ENCODE measurements at regions not wholly inside any gene's neighbourhood (a gene's known extent, or its start where the extent isn't known, plus 50 kb on each side); places are given as distances from the start of the nearest gene placed in this dataset.

DNA sequence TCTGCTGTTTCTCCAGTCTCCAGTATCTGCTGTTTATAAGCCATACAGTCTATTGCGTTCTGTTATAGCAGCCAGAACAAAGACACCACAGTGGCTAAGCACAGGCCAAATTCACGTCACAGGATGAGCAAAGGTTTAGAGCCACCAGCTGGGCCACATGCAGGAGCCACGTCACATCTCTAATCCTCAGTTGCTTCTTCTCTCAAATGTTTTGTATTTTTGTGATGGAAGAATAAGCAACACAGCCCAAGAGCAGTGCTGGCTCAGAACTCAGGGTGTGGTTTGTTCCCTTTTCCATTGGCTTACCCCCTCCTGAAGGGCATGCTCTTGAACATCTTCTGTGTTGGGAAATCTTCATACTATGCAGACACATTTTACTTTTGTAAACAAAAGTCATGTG, 309.4 kb upstream of the CDH5 start:
- intact Hi-C loops (cut with micrococcal nuclease) = no loop called here
- no peaks in the 10 kb centered on the region for H3K4me1 Mint-ChIP-seq (ENCODE audit: low read depth)
- no peaks in the 10 kb centered on the region for H3K27me3 Mint-ChIP-seq (ENCODE audit: insufficient read depth)
- DNase-seq (ENCODE audit: low spot score) = no peak
- no peak overlapping the region for H3K4me3 Mint-ChIP-seq
- H3K27ac Mint-ChIP-seq = no peak overlapping the region
- no peaks in the 10 kb centered on the region for H3K36me3 Mint-ChIP-seq (ENCODE audit: low read depth)
- no peaks in the 10 kb centered on the region for H3K9me3 Mint-ChIP-seq

DNA sequence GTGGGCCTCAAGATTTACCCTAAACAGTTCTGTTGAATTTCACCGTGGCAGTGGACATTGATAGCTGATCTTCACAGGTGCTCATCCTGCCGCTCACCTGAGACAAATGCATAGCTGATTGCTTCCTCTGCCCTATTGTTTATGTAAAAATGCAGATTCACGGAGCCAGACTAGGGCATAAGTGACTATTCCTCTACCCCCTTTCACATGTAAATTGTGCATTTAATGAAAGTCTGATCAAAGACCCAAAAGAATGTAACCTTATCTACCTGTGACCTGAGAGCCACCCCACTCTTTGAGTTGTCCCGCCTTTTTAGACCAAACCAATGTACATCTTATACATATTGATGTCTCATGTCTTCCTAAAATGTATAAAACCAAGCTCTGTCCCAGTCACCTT, 312.4 kb upstream of the CDH5 start:
- no peak for DNase-seq (ENCODE audit: low spot score)
- intact Hi-C loops (cut with micrococcal nuclease) = no loop called here
- Mint-ChIP-seq H3K4me1 (ENCODE audit: low read depth) (no peaks in the 10 kb centered on the region), H3K9me3 (no peaks in the 10 kb centered on the region), H3K27ac (no peak overlapping the region), H3K36me3 (ENCODE audit: low read depth) (no peaks in the 10 kb centered on the region), H3K27me3 (ENCODE audit: insufficient read depth) (no peaks in the 10 kb centered on the region), H3K4me3 (no peak overlapping the region)

DNA sequence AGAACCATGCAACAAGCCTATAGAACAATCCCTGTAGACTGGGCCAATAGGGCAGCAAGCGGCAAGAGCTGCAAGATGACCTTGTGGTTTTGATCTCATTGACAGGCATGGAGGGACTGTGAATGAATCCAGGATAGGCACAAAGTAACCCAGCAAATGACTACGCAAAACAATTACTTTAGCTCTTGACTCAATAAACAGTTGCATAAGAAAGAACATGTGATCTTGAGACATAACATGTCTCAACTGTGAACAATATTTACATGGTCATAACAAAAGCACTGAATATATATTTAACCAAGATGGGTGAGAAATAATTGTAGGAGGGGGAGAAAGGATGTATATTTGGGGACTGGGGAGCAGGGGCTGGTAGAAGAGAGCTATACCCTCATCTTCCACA, 313.7 kb upstream of the CDH5 start:
- Mint-ChIP-seq H3K4me1 (ENCODE audit: low read depth) (no peaks in the 10 kb centered on the region), H3K27me3 (ENCODE audit: insufficient read depth) (no peaks in the 10 kb centered on the region), H3K4me3 (no peak overlapping the region), H3K9me3 (no peaks in the 10 kb centered on the region), H3K27ac (no peak overlapping the region), H3K36me3 (ENCODE audit: low read depth) (no peaks in the 10 kb centered on the region)
- intact Hi-C loops (cut with micrococcal nuclease) = no loop called here
- no peak for DNase-seq (ENCODE audit: low spot score)

DNA sequence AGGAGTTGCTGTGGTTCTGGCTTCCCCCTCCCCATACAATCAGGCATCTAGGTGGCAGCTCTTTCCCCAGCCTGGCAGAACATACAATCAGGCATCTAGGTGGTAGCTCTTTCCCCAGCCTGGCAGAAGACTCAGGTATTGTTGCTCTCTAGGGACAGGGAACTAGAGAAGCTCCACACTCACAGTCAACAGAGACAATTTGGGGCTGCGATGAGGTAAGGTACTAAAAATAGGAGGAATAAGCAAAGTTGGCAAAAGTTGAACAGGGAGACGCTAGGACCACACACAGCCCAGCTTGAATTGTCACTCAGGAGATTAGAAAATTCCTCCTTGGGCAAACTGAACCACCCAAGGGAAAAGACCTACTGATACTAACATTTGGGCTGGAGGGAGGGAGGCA, 315.5 kb upstream of the CDH5 start:
- Mint-ChIP-seq H3K4me1 (ENCODE audit: low read depth) (no peaks in the 10 kb centered on the region), H3K4me3 (no peak overlapping the region), H3K27ac (no peak overlapping the region), H3K36me3 (ENCODE audit: low read depth) (no peaks in the 10 kb centered on the region), H3K27me3 (ENCODE audit: insufficient read depth) (no peaks in the 10 kb centered on the region), H3K9me3 (no peaks in the 10 kb centered on the region)
- no peak for DNase-seq (ENCODE audit: low spot score)
- intact Hi-C loops (cut with micrococcal nuclease) = no loop called here

DNA sequence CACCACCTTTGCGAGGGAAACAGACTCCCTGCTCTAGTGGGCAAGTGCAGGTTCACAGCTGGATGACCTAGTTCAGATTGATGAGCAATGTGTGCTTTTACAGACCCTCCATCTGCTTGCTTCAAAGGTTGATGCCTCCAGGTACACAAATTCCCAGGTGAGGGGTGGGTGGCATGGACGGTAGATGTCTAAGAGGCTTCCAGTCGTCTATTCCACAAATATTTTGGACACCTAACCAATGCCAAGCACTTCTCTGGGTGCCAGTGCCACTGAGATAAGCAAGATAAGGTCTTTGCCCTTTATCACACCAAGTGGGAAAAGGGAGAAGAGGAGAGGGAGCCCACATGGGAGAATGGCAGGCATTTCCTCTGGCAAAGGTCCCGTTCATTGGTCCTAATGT, 316.6 kb upstream of the CDH5 start:
- Mint-ChIP-seq H3K36me3 (ENCODE audit: low read depth) (no peaks in the 10 kb centered on the region), H3K4me1 (ENCODE audit: low read depth) (no peaks in the 10 kb centered on the region), H3K27ac (no peak overlapping the region), H3K27me3 (ENCODE audit: insufficient read depth) (no peaks in the 10 kb centered on the region), H3K9me3 (no peaks in the 10 kb centered on the region), H3K4me3 (no peak overlapping the region)
- no peak for DNase-seq (ENCODE audit: low spot score)
- intact Hi-C loops (cut with micrococcal nuclease) = no loop called here

DNA sequence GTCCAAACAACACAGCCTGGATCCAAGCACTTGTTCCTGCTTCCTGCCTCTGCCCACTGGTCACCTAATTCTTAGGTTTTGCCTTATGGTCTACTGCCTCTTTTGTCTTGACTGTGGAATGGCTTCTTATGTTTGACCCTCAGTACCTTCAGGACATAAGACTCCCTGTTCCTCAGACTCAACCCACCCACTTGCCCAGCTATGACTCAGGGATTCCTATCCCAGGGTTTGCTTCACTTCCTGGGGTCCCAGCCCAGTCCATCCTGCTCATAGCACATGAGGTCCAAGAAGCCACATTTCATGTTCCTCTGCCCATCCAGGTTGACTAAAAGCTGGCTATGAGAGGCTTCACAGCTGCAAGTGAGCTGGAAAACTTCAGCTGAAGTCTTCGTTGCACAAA, 320.9 kb upstream of the CDH5 start:
- H3K36me3 Mint-ChIP-seq (ENCODE audit: low read depth) = no peaks in the 10 kb centered on the region
- no peaks in the 10 kb centered on the region for H3K9me3 Mint-ChIP-seq
- no peaks in the 10 kb centered on the region for H3K27me3 Mint-ChIP-seq (ENCODE audit: insufficient read depth)
- no peak overlapping the region for H3K4me3 Mint-ChIP-seq
- H3K27ac Mint-ChIP-seq = no peak overlapping the region
- DNase-seq (ENCODE audit: low spot score) = no peak
- intact Hi-C loops (cut with micrococcal nuclease) = no loop called here
- no peaks in the 10 kb centered on the region for H3K4me1 Mint-ChIP-seq (ENCODE audit: low read depth)

DNA sequence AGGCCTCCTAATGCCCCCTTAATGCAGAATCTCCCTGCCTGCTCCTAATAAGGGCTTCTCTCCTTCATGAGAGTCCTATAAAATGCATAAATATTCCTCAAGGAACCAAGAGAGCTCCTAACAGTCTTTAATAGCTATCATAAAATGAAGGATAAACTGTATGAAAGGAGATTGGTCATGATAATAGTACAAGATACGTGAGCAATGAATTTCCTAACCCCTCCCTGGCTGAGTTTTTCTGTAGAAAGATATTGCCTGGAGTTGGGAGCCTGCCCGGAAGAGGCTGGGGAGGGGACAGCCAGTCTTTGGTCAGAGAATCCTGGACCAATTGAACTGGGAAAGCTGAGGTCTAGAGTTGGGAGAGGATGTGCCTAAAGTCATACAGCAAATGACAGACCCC, 321.9 kb upstream of the CDH5 start:
- Mint-ChIP-seq H3K27ac (no peak overlapping the region), H3K27me3 (ENCODE audit: insufficient read depth) (peaks cover 2% of the 10 kb centered on the region), H3K4me3 (no peak overlapping the region), H3K4me1 (ENCODE audit: low read depth) (no peaks in the 10 kb centered on the region), H3K36me3 (ENCODE audit: low read depth) (no peaks in the 10 kb centered on the region), H3K9me3 (no peaks in the 10 kb centered on the region)
- DNase-seq (ENCODE audit: low spot score) = no peak
- intact Hi-C loops (cut with micrococcal nuclease) = no loop called here

DNA sequence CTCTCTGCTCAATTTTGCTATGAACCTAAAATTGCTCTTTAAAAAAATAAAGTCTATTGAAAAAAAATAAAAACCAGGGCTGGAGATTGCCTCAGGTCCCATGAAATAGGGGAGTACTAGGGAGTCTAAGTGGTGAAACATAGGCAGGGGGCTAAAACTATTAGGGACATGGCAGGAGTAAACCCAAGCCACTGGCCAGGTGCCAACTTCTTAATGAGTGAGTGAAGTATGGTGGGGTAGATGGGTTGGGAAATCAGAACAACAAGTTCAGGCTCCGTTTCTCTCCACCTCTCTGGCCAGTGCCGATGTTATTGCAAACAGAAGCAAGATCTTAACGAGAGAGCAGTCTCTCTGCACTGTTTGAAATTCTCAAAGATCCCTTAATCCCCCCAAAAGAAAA, 322.4 kb upstream of the CDH5 start:
- Mint-ChIP-seq H3K4me1 (ENCODE audit: low read depth) (no peaks in the 10 kb centered on the region), H3K27me3 (ENCODE audit: insufficient read depth) (peaks cover 2% of the 10 kb centered on the region), H3K4me3 (no peak overlapping the region), H3K9me3 (no peaks in the 10 kb centered on the region), H3K36me3 (ENCODE audit: low read depth) (no peaks in the 10 kb centered on the region), H3K27ac (no peak overlapping the region)
- no peak for DNase-seq (ENCODE audit: low spot score)
- intact Hi-C loops (cut with micrococcal nuclease) = no loop called here

DNA sequence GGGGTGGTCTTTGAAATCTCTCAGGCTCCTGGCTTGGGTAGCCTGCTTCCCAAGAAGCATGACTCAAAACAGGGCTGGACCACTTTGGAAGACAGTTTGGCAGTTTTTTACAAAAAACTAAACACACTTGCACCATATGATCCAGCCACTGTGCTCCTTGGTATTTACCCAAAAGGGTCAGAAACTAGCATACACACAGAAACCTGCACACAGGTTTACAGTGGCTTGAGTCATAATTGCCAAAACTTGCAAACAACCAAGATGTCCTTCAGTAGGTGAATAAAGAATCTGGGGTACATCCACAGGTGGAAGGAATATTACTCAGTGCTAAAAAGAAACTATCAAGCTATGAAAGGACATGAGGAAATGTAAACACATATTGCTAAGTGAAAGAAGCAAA, 323.2 kb upstream of the CDH5 start:
- H3K27ac Mint-ChIP-seq = no peak overlapping the region
- no peak overlapping the region for H3K4me3 Mint-ChIP-seq
- no peaks in the 10 kb centered on the region for H3K4me1 Mint-ChIP-seq (ENCODE audit: low read depth)
- H3K36me3 Mint-ChIP-seq (ENCODE audit: low read depth) = no peaks in the 10 kb centered on the region
- no peak for DNase-seq (ENCODE audit: low spot score)
- H3K9me3 Mint-ChIP-seq = no peaks in the 10 kb centered on the region
- intact Hi-C loops (cut with micrococcal nuclease) = no loop called here
- H3K27me3 Mint-ChIP-seq (ENCODE audit: insufficient read depth) = peaks cover 2% of the 10 kb centered on the region

DNA sequence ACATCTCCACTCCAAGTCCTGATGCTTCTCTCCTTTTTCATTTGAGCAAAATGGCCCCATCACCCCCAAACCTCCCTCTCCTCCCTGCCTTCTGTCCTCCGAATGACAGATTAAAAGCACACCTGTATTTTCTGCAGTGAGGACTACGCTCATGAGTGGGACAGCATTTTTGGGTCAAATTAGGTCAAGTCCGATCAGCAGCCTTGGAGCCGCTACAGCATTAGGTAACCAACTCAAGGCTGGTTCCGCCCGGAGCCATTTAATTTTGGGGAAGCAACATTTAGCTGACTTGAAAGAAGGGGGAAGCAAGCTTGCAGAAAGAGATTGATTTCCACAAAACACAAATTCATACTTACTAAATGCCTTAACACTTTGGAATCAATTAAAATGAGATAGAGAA, 324.1 kb upstream of the CDH5 start:
- intact Hi-C loops (cut with micrococcal nuclease) = no loop called here
- H3K36me3 Mint-ChIP-seq (ENCODE audit: low read depth) = no peaks in the 10 kb centered on the region
- no peak overlapping the region for H3K27ac Mint-ChIP-seq
- H3K27me3 Mint-ChIP-seq (ENCODE audit: insufficient read depth) = peaks cover 2% of the 10 kb centered on the region
- H3K9me3 Mint-ChIP-seq = no peaks in the 10 kb centered on the region
- no peaks in the 10 kb centered on the region for H3K4me1 Mint-ChIP-seq (ENCODE audit: low read depth)
- DNase-seq (ENCODE audit: low spot score) = no peak
- no peak overlapping the region for H3K4me3 Mint-ChIP-seq

DNA sequence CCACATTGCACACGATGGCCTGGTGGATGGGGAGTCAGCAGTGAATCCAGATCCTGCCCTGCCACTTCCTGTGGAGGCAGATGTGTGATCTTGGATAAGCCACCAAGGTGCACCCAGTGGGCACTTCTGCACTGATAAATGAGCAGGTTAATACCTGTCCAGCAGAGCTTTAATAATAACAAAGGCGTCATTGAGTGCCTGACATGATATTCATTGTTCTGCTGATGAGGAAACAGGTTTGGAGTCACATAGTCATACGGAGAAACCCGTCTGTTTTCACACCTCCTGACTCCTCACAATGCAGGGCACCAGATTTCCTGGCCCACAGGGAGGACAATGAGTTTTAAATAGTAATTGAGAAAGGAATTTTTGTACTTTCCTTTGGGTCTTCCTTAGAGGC, 324.6 kb upstream of the CDH5 start:
- H3K36me3 Mint-ChIP-seq (ENCODE audit: low read depth) = no peaks in the 10 kb centered on the region
- no peak for DNase-seq (ENCODE audit: low spot score)
- intact Hi-C loops (cut with micrococcal nuclease) = no loop called here
- H3K4me3 Mint-ChIP-seq = no peak overlapping the region
- H3K27me3 Mint-ChIP-seq (ENCODE audit: insufficient read depth) = peaks cover 2% of the 10 kb centered on the region
- no peaks in the 10 kb centered on the region for H3K4me1 Mint-ChIP-seq (ENCODE audit: low read depth)
- H3K27ac Mint-ChIP-seq = no peak overlapping the region
- no peaks in the 10 kb centered on the region for H3K9me3 Mint-ChIP-seq

DNA sequence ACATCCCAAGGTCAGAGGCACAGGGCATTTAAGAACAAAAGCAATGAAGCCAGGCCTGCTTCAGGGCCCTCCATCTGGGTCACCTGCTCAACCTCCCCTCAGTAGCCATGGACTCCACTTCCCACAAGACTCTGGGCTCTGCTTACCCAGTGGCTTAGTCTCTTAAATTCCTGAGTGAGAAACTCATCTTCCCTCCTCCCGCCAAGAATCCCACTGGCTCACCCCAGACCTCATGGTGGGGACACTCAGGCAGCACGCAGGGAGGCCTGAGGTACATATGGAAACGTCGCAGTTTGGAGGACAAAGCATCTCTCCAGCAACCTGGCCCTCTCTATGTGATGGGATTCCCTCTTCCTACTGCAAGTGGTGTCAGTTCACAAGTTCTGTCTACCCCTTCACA, 326.7 kb upstream of the CDH5 start:
- Mint-ChIP-seq H3K27ac (no peak overlapping the region), H3K27me3 (ENCODE audit: insufficient read depth) (peaks cover 2% of the 10 kb centered on the region), H3K4me1 (ENCODE audit: low read depth) (no peaks in the 10 kb centered on the region), H3K4me3 (no peak overlapping the region), H3K36me3 (ENCODE audit: low read depth) (no peaks in the 10 kb centered on the region), H3K9me3 (no peaks in the 10 kb centered on the region)
- intact Hi-C loops (cut with micrococcal nuclease) = no loop called here
- DNase-seq (ENCODE audit: low spot score) = no peak

DNA sequence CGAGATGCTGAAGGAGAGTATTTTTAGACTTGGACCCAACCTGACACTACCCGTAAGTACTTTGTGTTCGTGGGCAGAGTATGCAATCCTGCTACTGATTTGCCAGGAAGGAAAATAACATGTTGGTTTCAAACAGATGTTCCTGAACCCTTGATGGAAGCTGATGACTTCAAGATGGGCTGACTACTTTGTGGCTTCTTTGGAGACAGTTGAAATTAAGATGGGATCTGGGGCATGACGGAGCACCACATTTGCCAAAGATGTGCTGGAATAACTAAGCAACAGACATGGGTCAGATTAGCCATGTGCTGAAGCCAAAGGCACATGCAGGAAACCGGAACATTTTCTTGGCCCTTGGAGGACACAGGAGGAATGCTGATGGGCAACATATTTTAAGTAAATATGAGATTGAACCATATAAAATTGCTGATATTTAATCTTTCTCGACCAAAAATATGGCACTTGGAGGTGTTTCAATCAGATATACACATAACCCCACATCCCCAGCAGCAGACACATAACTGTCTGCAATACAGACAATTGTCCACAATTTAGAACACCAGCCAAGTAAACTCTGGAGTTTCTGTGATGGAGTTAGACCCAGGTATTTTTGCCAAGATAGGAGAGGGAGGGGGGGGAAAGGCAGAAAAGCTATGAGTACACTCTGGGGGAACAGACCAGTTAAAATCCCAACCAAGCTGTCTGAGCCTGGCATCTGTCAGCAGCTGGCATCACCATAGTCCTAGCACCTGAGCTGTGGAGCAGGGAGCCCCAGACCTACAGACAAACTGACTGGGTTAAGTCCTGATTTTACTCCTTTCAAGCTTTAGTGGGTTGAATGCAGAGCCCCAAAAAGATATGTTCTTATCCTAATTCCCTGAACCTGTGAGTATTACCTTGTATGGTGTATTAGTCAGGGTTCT, 329.4 kb upstream of the CDH5 start:
- no peaks in the 10 kb centered on the region for H3K4me1 Mint-ChIP-seq (ENCODE audit: low read depth)
- no peaks in the 10 kb centered on the region for H3K36me3 Mint-ChIP-seq (ENCODE audit: low read depth)
- H3K9me3 Mint-ChIP-seq = no peaks in the 10 kb centered on the region
- intact Hi-C loops (cut with micrococcal nuclease) = no loop called here
- no peak for DNase-seq (ENCODE audit: low spot score)
- no peak overlapping the region for H3K27ac Mint-ChIP-seq
- H3K4me3 Mint-ChIP-seq = no peak overlapping the region
- H3K27me3 Mint-ChIP-seq (ENCODE audit: insufficient read depth) = peaks cover 2% of the 10 kb centered on the region

DNA sequence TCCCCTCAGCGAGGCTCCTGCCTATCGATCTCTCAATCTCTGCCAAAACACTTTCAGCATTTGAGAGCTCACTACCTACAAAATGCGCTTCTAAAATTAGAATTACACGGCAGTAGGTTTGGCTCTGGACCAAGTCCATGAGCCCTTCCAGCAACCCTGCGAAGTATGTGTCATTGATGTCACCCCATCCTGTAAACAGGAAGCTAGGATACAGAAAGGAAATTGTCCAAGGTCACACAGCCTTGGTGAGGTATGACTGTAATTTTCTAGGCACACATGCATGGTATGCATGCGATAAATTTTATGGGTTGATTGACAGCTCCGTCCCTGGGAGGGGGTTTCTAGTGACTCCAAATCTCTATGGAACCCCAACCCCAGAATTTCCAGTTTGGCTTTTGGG, 330.3 kb upstream of the CDH5 start:
- no peak overlapping the region for H3K27ac Mint-ChIP-seq
- H3K36me3 Mint-ChIP-seq (ENCODE audit: low read depth) = no peaks in the 10 kb centered on the region
- H3K4me3 Mint-ChIP-seq = no peak overlapping the region
- intact Hi-C loops (cut with micrococcal nuclease) = no loop called here
- H3K4me1 Mint-ChIP-seq (ENCODE audit: low read depth) = no peaks in the 10 kb centered on the region
- H3K27me3 Mint-ChIP-seq (ENCODE audit: insufficient read depth) = peaks cover 2% of the 10 kb centered on the region
- DNase-seq (ENCODE audit: low spot score) = no peak
- H3K9me3 Mint-ChIP-seq = no peaks in the 10 kb centered on the region
